ENCODE measurements at regions not wholly inside any gene's neighbourhood (a gene's known extent, or its start where the extent isn't known, plus 50 kb on each side); places are given as distances from the start of the nearest gene placed in this dataset.

GRCh38 chr18:2360861-2361260, 210.4 kb downstream of the METTL4 start:
- no peaks in the 10 kb centered on the region for H3K27me3 ChIP-seq (ENCODE audit: control insufficient read depth, insufficient read depth, low read length)
- H3K4me3 ChIP-seq (ENCODE audit: low read length), result no peak overlapping the region
- no peaks in the 10 kb centered on the region for H3K4me1 ChIP-seq (ENCODE audit: control insufficient read depth, insufficient read depth, low read length)
- no peaks in the 10 kb centered on the region for H3K36me3 ChIP-seq (ENCODE audit: control insufficient read depth, insufficient read depth, low read length)
- no peak overlapping the region for H3K9ac ChIP-seq (ENCODE audit: low read length)
- no peaks in the 10 kb centered on the region for H3K9me3 ChIP-seq (ENCODE audit: control insufficient read depth, low read length)

GRCh38 chr18:2368102-2368501, 203.2 kb downstream of the METTL4 start:
- Histone ChIP-seq H3K27me3 (ENCODE audit: control insufficient read depth, insufficient read depth, low read length) (no peaks in the 10 kb centered on the region), H3K9ac (ENCODE audit: low read length) (no peak overlapping the region), H3K9me3 (ENCODE audit: control insufficient read depth, low read length) (no peaks in the 10 kb centered on the region), H3K4me3 (ENCODE audit: low read length) (no peak overlapping the region), H3K36me3 (ENCODE audit: control insufficient read depth, insufficient read depth, low read length) (no peaks in the 10 kb centered on the region), H3K4me1 (ENCODE audit: control insufficient read depth, insufficient read depth, low read length) (no peaks in the 10 kb centered on the region)

DNA sequence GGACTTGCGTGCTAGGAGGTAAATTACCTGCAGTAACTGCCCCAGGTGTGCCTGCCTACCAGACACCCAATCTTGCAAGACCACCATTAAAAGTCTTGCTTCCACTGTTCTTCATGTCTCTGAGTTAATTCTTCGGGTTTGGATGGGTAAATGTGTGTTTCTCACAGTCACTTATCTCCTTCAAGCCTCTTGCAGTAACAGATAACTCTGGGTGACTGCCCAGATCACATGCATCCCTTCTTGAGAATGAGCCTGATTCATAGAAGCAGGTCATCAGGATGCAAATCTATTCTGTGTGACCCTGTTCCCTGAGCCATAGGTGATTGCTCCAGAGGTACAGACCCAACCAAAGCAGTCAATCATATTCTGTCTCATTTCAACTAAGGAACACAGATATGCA, 194.6 kb downstream of the METTL4 start:
- Histone ChIP-seq H3K9ac (ENCODE audit: low read length) (no peak overlapping the region), H3K4me1 (ENCODE audit: control insufficient read depth, insufficient read depth, low read length) (no peaks in the 10 kb centered on the region), H3K36me3 (ENCODE audit: control insufficient read depth, insufficient read depth, low read length) (no peaks in the 10 kb centered on the region), H3K4me3 (ENCODE audit: low read length) (no peak overlapping the region), H3K27me3 (ENCODE audit: control insufficient read depth, insufficient read depth, low read length) (no peaks in the 10 kb centered on the region), H3K9me3 (ENCODE audit: control insufficient read depth, low read length) (no peaks in the 10 kb centered on the region)

DNA sequence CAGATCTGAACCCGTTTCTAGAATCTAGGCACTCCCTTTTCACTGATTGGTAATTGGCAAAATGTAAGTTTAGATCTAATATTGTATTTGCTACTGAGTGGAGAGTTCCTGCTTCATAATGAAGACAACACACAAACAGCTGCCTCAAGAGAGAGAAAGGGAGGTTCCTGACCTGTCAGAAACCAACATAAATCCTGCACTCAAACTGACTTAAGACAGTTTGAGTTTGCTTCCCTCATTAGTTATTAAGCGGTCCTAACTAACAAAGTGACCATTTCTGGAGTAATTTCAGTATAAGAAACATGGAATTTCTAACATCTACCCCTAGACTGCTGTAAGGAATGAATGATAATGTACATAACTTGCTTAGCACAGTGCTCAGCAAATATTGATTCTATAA, 191.2 kb downstream of the METTL4 start:
- Histone ChIP-seq H3K4me3 (ENCODE audit: low read length) (no peak overlapping the region), H3K4me1 (ENCODE audit: control insufficient read depth, insufficient read depth, low read length) (no peaks in the 10 kb centered on the region), H3K36me3 (ENCODE audit: control insufficient read depth, insufficient read depth, low read length) (no peaks in the 10 kb centered on the region), H3K9ac (ENCODE audit: low read length) (no peak overlapping the region), H3K27me3 (ENCODE audit: control insufficient read depth, insufficient read depth, low read length) (no peaks in the 10 kb centered on the region), H3K9me3 (ENCODE audit: control insufficient read depth, low read length) (no peaks in the 10 kb centered on the region)

GRCh38 chr18:2381539-2381938, 189.8 kb downstream of the METTL4 start:
- H3K9ac ChIP-seq (ENCODE audit: low read length), result no peak overlapping the region
- no peaks in the 10 kb centered on the region for H3K9me3 ChIP-seq (ENCODE audit: control insufficient read depth, low read length)
- no peaks in the 10 kb centered on the region for H3K4me1 ChIP-seq (ENCODE audit: control insufficient read depth, insufficient read depth, low read length)
- no peak overlapping the region for H3K4me3 ChIP-seq (ENCODE audit: low read length)
- H3K27me3 ChIP-seq (ENCODE audit: control insufficient read depth, insufficient read depth, low read length), result no peaks in the 10 kb centered on the region
- H3K36me3 ChIP-seq (ENCODE audit: control insufficient read depth, insufficient read depth, low read length), result no peaks in the 10 kb centered on the region

DNA sequence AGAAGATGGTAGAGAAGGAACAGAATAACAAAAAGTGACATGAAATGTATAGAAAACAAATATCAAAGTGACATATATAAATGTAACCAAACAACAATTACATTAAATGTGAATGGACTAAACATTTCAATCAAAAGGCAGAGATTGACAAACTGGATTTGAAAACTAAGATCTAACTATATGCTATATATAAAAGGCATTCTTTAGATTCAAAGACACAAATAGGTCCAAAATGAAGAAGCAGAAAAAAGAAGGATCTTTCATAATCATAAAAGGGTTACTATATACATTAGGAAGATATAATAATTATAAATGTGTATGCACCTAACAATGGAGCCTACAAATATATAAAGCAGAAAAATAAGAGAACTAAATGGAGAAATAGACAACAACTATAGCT, 183.7 kb downstream of the METTL4 start:
- no peaks in the 10 kb centered on the region for H3K36me3 ChIP-seq (ENCODE audit: control insufficient read depth, insufficient read depth, low read length)
- H3K9me3 ChIP-seq (ENCODE audit: control insufficient read depth, low read length), result no peaks in the 10 kb centered on the region

GRCh38 chr18:2390158-2390557, 181.1 kb downstream of the METTL4 start:
- Histone ChIP-seq H3K27me3 (ENCODE audit: control insufficient read depth, insufficient read depth, low read length) (no peaks in the 10 kb centered on the region), H3K4me1 (ENCODE audit: control insufficient read depth, insufficient read depth, low read length) (no peaks in the 10 kb centered on the region), H3K4me3 (ENCODE audit: low read length) (no peak overlapping the region), H3K9me3 (ENCODE audit: control insufficient read depth, low read length) (no peaks in the 10 kb centered on the region), H3K9ac (ENCODE audit: low read length) (no peak overlapping the region), H3K36me3 (ENCODE audit: control insufficient read depth, insufficient read depth, low read length) (no peaks in the 10 kb centered on the region)

More for the DNA sequence above, 183.7 kb downstream of the METTL4 start:
- Histone ChIP-seq H3K4me3 (ENCODE audit: low read length) (no peak overlapping the region), H3K9ac (ENCODE audit: low read length) (no peak overlapping the region), H3K4me1 (ENCODE audit: control insufficient read depth, insufficient read depth, low read length) (no peaks in the 10 kb centered on the region), H3K27me3 (ENCODE audit: control insufficient read depth, insufficient read depth, low read length) (no peaks in the 10 kb centered on the region)

DNA sequence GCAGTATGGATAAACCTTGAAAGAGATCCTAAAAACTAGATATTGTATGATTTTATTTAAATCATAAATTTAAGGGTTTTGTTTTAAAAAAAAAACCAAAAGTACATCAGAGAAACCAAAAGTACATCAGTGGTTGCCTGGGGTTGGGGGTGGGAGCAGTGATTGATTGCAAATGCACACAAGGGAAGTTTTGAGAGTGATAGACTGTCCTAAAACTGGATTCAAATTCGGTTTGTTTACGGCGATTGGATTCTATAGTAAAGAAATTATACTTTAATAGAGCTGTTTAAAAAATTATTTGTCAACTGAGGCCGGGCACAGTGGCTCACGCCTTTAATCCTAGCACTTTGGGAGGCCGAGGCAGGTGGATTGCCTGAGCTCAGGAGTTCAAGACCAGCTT, 179.8 kb downstream of the METTL4 start:
- Histone ChIP-seq H3K9ac (ENCODE audit: low read length) (no peak overlapping the region), H3K4me1 (ENCODE audit: control insufficient read depth, insufficient read depth, low read length) (no peaks in the 10 kb centered on the region), H3K27me3 (ENCODE audit: control insufficient read depth, insufficient read depth, low read length) (no peaks in the 10 kb centered on the region), H3K4me3 (ENCODE audit: low read length) (no peak overlapping the region), H3K9me3 (ENCODE audit: control insufficient read depth, low read length) (no peaks in the 10 kb centered on the region), H3K36me3 (ENCODE audit: control insufficient read depth, insufficient read depth, low read length) (no peaks in the 10 kb centered on the region)

- Histone ChIP-seq H3K4me3 (ENCODE audit: low read length) (no peak overlapping the region), H3K4me1 (ENCODE audit: control insufficient read depth, insufficient read depth, low read length) (no peaks in the 10 kb centered on the region), H3K9ac (ENCODE audit: low read length) (no peak overlapping the region), H3K9me3 (ENCODE audit: control insufficient read depth, low read length) (no peaks in the 10 kb centered on the region), H3K27me3 (ENCODE audit: control insufficient read depth, insufficient read depth, low read length) (no peaks in the 10 kb centered on the region), H3K36me3 (ENCODE audit: control insufficient read depth, insufficient read depth, low read length) (no peaks in the 10 kb centered on the region)
Observed at GRCh38 chr18:2392446-2392845, 178.9 kb downstream of the METTL4 start.

DNA sequence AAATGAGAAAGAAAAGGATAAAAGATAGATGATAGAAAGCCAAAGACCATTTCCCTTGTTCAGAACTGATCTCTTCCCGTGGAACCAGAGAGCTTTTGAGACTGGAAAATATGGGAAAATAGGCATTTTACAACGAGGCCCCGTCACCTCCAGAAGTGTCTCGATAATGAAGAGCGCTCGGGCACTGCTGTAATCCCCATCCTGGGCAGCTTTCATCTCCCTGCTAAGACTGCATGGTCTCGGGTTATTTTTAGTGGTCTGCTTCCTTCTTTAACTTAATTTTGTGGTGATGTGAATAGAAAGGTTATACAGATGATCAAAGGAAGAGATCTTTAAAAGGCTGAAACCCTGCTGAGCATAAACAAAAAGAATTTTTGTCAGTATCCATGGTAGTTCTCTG, 176.6 kb downstream of the METTL4 start:
- no peak overlapping the region for H3K4me3 ChIP-seq (ENCODE audit: low read length)
- no peaks in the 10 kb centered on the region for H3K27me3 ChIP-seq (ENCODE audit: control insufficient read depth, insufficient read depth, low read length)
- H3K9ac ChIP-seq (ENCODE audit: low read length), result no peak overlapping the region
- no peaks in the 10 kb centered on the region for H3K9me3 ChIP-seq (ENCODE audit: control insufficient read depth, low read length)
- no peaks in the 10 kb centered on the region for H3K4me1 ChIP-seq (ENCODE audit: control insufficient read depth, insufficient read depth, low read length)
- H3K36me3 ChIP-seq (ENCODE audit: control insufficient read depth, insufficient read depth, low read length), result no peaks in the 10 kb centered on the region

- Histone ChIP-seq H3K27me3 (ENCODE audit: control insufficient read depth, insufficient read depth, low read length) (no peaks in the 10 kb centered on the region), H3K4me3 (ENCODE audit: low read length) (no peak overlapping the region), H3K4me1 (ENCODE audit: control insufficient read depth, insufficient read depth, low read length) (no peaks in the 10 kb centered on the region), H3K36me3 (ENCODE audit: control insufficient read depth, insufficient read depth, low read length) (no peaks in the 10 kb centered on the region), H3K9ac (ENCODE audit: low read length) (no peak overlapping the region), H3K9me3 (ENCODE audit: control insufficient read depth, low read length) (no peaks in the 10 kb centered on the region)
Observed at GRCh38 chr18:2395427-2396161, 175.7 kb downstream of the METTL4 start.

DNA sequence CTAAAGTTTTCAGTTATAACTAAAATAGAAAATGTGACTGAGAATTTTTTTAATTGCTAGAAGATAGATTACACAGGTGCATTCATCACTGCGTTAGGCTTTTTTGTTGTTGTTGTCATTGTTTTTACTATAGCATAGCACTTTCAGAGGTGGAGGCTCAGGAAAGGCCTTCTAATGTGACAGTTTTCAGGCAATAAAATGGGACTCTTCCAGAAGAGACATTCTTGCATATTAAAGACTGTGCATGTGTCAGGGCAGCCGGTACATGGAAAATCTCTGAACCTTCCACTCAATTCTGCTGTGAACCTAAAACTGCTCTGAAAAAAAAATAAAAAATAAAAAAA, 175.2 kb downstream of the METTL4 start:
- H3K9ac ChIP-seq (ENCODE audit: low read length), result no peak overlapping the region
- no peaks in the 10 kb centered on the region for H3K4me1 ChIP-seq (ENCODE audit: control insufficient read depth, insufficient read depth, low read length)
- H3K27me3 ChIP-seq (ENCODE audit: control insufficient read depth, insufficient read depth, low read length), result no peaks in the 10 kb centered on the region
- no peak overlapping the region for H3K4me3 ChIP-seq (ENCODE audit: low read length)
- H3K36me3 ChIP-seq (ENCODE audit: control insufficient read depth, insufficient read depth, low read length), result no peaks in the 10 kb centered on the region
- H3K9me3 ChIP-seq (ENCODE audit: control insufficient read depth, low read length), result no peaks in the 10 kb centered on the region

- H3K9ac ChIP-seq (ENCODE audit: low read length), result no peak overlapping the region
- H3K4me3 ChIP-seq (ENCODE audit: low read length), result no peak overlapping the region
- no peaks in the 10 kb centered on the region for H3K9me3 ChIP-seq (ENCODE audit: control insufficient read depth, low read length)
- H3K27me3 ChIP-seq (ENCODE audit: control insufficient read depth, insufficient read depth, low read length), result no peaks in the 10 kb centered on the region
- H3K36me3 ChIP-seq (ENCODE audit: control insufficient read depth, insufficient read depth, low read length), result no peaks in the 10 kb centered on the region
- no peaks in the 10 kb centered on the region for H3K4me1 ChIP-seq (ENCODE audit: control insufficient read depth, insufficient read depth, low read length)
Observed at GRCh38 chr18:2400701-2401196, 170.6 kb downstream of the METTL4 start.
